Heart left ventricle (tissue), 13 donors: ENCODE measurements at regions not wholly inside any gene's neighbourhood (a gene's known extent, or its start where the extent isn't known, plus 50 kb on each side); places are given as distances from the start of the nearest gene placed in this dataset.

ENCODE experiments used
- CTCF ChIP-seq, 12 donors: fragments of 200-600 bp; sonication (generic) in 4 of 12; IDR thresholded peaks; one replicate each; pipeline versions ENCODE4 v1.5.0 to v1.8.0; 2018 to 2022; ENCODE audit warnings: antibody characterized with exemption in 12 of 12, mild to moderate bottlenecking in 5 of 12
- POLR2A ChIP-seq, 2 donors: fragments of 450-650 bp; IDR thresholded peaks; one replicate each; pipeline ENCODE4 v1.6.1; 2017; ENCODE audit warnings: antibody characterized with exemption in 2 of 2, mild to moderate bottlenecking in 2 of 2, moderate library complexity in 2 of 2
- donor health status: ischemic (EF 13 %, LVEDD 7.1; RV severe dilation, severe dysfunction).
- donor health status: DM: no; HTN: yes; CAD: no.
- donor health status: DM: no; HTN: no; CAD: no.
- donor health status: ischemic (EF 25% LVEDD 6.9; RV normal size, moderate dysfunction).
- donor health status: ischemic (EF 25% LVEDD 5.7; RV mildly dilated, moderate dysfunction).
- donor health status: ischemic (EF 35%, LVEDD 5.7; RV mildly dilated, moderate dysfunction).
- donor health status: nonischemic (EF 11% LVEDD 7.7; RV severe dilation, severe dysfunction).
- donor health status: DM: yes; HTN: yes; CAD: no.
- donor health status: PGD.
- donor health status: ischemic (EF 29% LVEDD 5.4; RV normal size, mild dysfunction).
- donor health status: nonischemic (EF 23%, LVEDD 6.1; RV moderate dilation, normal function).

- TF ChIP-seq POLR2A (IDR thresholded peaks at IDR 0.05) (no peak), CTCF (IDR thresholded peaks at IDR 0.05) (no peak)
These were observed 253.7 kb downstream of the CENPC start for GRCh38 chr4:67291644-67292043.
